Colonic mucosa (tissue), 4 donors: ENCODE measurements at regions not wholly inside any gene's neighbourhood (a gene's known extent, or its start where the extent isn't known, plus 50 kb on each side); places are given as distances from the start of the nearest gene placed in this dataset.

Experiments used
- DNase-seq: peaks from one replicate; pipeline ENCODE4 v3.0.0-alpha.2; 2020
- H3K27ac ChIP-seq: fragments of 200-600 bp; one replicate; pipeline ENCODE4 v1.8.0; 2021
- H3K27me3 ChIP-seq: fragments of 200-600 bp; one replicate; pipeline ENCODE4 v1.8.0; 2021
- H3K36me3 ChIP-seq: fragments of 200-600 bp; one replicate; pipeline ENCODE4 v1.8.0; 2021
- H3K4me1 ChIP-seq: fragments of 200-600 bp; one replicate; pipeline ENCODE4 v1.8.0; 2021; ENCODE audit warnings: mild to moderate bottlenecking
- H3K4me3 ChIP-seq: fragments of 200-600 bp; one replicate; pipeline ENCODE4 v1.8.0; 2021
- H3K9ac ChIP-seq, 2 donors: one replicate each; pipeline ENCODE4 v1.7.0; 2013; ENCODE audit warnings: control low read depth in 2 of 2, low read depth in 2 of 2, low read length in 2 of 2
- H3K9me3 ChIP-seq: fragments of 200-600 bp; one replicate; pipeline ENCODE4 v1.8.0; 2021
- CTCF ChIP-seq: fragments of 200-600 bp; IDR thresholded peaks from one replicate; pipeline ENCODE4 v1.8.0; 2022; ENCODE audit warnings: antibody characterized with exemption, mild to moderate bottlenecking
- intact Hi-C: fragments of 100-400 bp; cut with DNase I; formaldehyde crosslinking; loops from one replicate; pipeline ENCODE4 v1.14.1; 2022
- donor health status: healthy.
- donor health status: DM: no; HTN: no; CAD: no.
- donor health status: DM: no; HTN: no; CAD: no.

- no peak for TF ChIP-seq CTCF
- no peaks in the 10 kb centered on the region for H3K9me3 ChIP-seq
- no peak overlapping the region for H3K27ac ChIP-seq
- H3K27me3 ChIP-seq: no peaks in the 10 kb centered on the region
- intact Hi-C loops: no loop called here
- H3K9ac ChIP-seq: no peak overlapping the region
- no peak for DNase-seq
- H3K4me1 ChIP-seq: peaks cover 6% of the 10 kb centered on the region
- no peaks in the 10 kb centered on the region for H3K36me3 ChIP-seq
- no peak overlapping the region for H3K4me3 ChIP-seq
These were observed 90.2 kb upstream of the TSPAN5 start for GRCh38 chr4:98748609-98749008.

GRCh38 chr4:98747393-98748091 lies 89.1 kb upstream of the TSPAN5 start:
- Histone ChIP-seq H3K36me3 (no peaks in the 10 kb centered on the region), H3K9ac (peak overlapping the region in 1 of 2 donors; percentile 38), H3K9me3 (no peaks in the 10 kb centered on the region), H3K4me3 (no peak overlapping the region), H3K4me1 (peaks cover 6% of the 10 kb centered on the region), H3K27me3 (no peaks in the 10 kb centered on the region), H3K27ac (peak overlapping the region; percentile 68)
- intact Hi-C loops: no loop called here
- no peak for TF ChIP-seq CTCF
- peak; percentile 72 for DNase-seq

GRCh38 chr4:98746936-98747335 lies 88.5 kb upstream of the TSPAN5 start:
- Histone ChIP-seq H3K27ac (peak overlapping the region; percentile 68), H3K4me1 (peaks cover 6% of the 10 kb centered on the region), H3K27me3 (no peaks in the 10 kb centered on the region), H3K4me3 (no peak overlapping the region), H3K36me3 (no peaks in the 10 kb centered on the region), H3K9me3 (no peaks in the 10 kb centered on the region), H3K9ac (peak overlapping the region in 1 of 2 donors; percentile 38)
- intact Hi-C loops: no loop called here
- TF ChIP-seq CTCF: no peak
- DNase-seq: no peak

- Histone ChIP-seq H3K9ac (peak overlapping the region in 1 of 2 donors; percentile 38), H3K4me3 (no peak overlapping the region), H3K36me3 (no peaks in the 10 kb centered on the region), H3K27me3 (no peaks in the 10 kb centered on the region), H3K27ac (peak overlapping the region; percentile 68), H3K9me3 (no peaks in the 10 kb centered on the region), H3K4me1 (peaks cover 6% of the 10 kb centered on the region)
- intact Hi-C loops: no loop called here
- peak; percentile 50 for DNase-seq
- no peak for TF ChIP-seq CTCF
These were observed 88.1 kb upstream of the TSPAN5 start for GRCh38 chr4:98746530-98746929.

GRCh38 chr4:98745366-98745765 lies 87.0 kb upstream of the TSPAN5 start:
- TF ChIP-seq CTCF: no peak
- intact Hi-C loops: no loop called here
- peak; percentile 42 for DNase-seq
- Histone ChIP-seq H3K9me3 (no peaks in the 10 kb centered on the region), H3K27ac (no peak overlapping the region), H3K9ac (no peak overlapping the region), H3K4me1 (peaks cover 6% of the 10 kb centered on the region), H3K4me3 (no peak overlapping the region), H3K27me3 (no peaks in the 10 kb centered on the region), H3K36me3 (no peaks in the 10 kb centered on the region)
